HG03095 (cell line): ENCODE measurements at regions not wholly inside any gene's neighbourhood (a gene's known extent, or its start where the extent isn't known, plus 50 kb on each side); places are given as distances from the start of the nearest gene placed in this dataset.

Experiments
- ATAC-seq: cut with Tn5 transposase; IDR thresholded peaks from one replicate; pipeline ENCODE4 v1.9.1; 2021; ENCODE audit warnings: moderate library complexity; ENCODE audit not compliant: unreplicated experiment

GRCh38 chr2:134191835-134192234 lies 62.0 kb upstream of the MGAT5 start:
- no peak for ATAC-seq

DNA sequence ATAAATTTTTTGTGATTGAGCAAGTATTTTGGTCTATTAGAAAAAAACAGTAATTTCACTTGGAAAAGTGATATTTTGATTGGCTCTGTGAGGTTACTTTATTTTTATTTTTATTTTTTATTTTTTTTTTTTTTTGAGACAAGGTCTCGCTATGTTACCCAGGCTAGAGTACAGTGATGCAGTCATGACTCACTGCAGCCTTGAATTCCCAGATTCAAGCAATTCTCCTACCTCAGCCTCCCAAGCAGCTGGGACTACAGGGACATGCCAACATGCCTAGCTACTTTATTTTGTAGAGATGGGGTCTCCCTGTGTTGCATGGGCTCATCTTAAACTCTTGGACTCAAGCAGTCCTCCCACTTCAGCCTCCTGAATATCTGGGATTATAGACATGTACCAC lies 60.9 kb upstream of the MGAT5 start:
- no peak for ATAC-seq

GRCh38 chr2:134194519-134194918 lies 59.4 kb upstream of the MGAT5 start:
- ATAC-seq: no peak

DNA sequence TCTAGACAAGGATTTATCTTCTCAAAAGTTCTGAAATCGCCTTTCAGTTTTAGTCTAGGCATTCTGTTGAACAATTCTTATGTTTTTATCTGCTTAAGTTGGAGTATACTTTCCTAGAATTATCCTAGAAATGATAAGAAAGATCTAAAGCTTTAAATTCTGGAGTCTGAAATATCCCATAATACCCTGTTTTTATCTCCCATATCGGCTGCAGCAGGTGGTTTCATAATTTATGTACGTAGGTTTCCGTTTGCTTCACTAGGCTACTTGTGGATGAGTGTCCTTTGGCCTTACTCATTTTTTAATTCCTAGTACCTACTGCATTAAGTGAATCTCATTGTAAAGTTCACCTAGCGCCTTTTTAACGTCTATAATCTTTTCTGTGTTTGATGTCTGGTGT lies 58.5 kb upstream of the MGAT5 start:
- no peak for ATAC-seq

GRCh38 chr2:134197445-134197844 lies 56.4 kb upstream of the MGAT5 start:
- no peak for ATAC-seq

DNA sequence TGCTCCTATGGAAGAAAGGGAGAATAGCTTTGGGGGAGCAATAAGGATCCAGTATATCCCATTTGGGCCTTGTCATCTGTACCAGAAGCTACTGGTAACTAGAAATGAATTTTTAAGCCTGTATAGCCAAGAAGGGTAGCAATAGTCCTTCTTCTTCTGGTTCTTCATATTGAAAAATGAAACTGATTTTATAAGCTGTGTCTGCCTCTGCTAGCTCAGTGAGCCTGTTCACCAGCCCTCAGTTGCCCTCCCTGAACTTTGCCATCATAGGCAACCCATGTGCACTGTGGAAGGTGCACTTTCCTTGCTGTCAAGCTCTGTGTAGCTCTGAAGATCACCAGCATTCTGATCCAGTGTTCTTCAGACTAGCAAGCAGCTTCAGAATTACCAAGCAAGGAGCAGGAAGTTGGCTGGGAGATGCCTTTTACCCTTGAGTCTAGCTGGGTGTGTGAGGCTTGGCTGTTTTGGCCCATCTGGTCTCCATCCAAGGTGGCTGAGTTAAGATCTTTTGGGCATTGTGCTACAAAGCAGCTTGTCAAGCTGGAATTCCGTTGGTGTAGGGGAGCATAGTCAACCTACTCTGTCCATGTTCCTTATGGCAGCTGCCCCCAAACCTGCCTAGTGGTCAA lies 55.8 kb upstream of the MGAT5 start:
- ATAC-seq: no peak

DNA sequence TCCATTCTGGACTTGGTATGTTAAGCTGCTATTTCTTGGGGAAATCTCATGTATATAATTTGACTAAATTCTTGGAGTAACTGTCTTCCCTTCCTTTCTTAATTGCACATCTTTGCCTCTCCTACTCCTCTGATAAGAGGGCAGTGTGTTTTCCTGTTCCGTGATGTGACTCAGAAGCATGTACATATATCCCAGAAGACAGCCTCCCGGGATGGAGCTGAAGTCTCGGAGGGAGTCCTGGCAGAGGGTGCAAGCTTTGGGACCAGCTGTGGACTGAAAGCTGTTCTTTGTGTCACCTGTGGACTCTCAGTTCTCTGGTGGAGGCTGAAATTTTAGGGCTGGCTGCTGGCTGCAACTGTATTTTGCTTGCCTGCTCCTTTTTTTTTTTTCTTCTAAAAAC lies 54.7 kb upstream of the MGAT5 start:
- no peak for ATAC-seq

DNA sequence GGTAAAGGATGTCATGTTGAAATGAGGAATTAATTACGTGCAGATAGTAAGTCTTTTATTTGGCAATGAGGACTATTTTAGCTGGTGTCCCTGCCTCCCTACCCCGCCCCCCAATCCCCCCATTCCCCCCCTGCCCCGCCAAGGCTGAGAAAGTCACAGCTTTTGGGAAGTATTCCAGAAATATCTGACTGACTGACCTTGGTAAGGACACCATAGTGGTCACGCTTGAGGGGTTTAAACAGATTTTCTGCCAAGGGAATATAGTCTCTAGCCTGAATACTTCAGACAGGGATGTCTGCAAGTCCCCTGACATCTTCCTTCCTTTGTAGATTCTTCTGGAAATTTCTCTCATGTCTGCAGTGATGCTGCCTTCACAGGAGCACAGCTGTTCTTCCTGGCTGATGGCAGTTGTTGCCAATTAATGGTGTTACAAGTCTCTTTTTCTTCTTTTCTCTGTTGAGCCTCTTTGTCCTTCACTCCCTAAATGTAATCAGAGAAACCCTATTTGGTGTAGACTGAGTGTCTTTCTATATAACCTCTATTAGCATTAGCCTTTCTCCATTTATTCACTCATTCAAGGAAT lies 53.7 kb upstream of the MGAT5 start:
- no peak for ATAC-seq

GRCh38 chr2:134201533-134201932 lies 52.3 kb upstream of the MGAT5 start:
- ATAC-seq: no peak

DNA sequence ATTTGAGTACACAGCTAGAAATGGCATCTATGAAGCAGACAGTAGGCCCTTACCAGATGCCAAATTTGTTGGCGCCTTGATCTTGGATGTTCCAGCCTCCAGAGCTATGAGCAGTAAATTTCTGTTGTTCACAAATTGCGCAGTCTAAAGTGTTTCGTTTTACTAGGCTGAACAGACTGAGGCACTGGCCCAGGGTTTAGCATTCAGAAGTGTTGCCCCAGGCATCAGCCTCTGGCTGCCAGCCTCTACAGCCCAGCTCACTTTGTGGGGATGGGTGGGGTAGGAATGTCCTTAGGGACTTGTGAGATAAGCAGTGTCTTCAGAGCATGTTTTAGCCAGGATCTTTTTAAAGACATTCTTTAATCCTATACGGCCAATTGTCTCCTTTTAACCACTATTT lies 51.5 kb upstream of the MGAT5 start:
- no peak for ATAC-seq

- ATAC-seq: no peak
Observed at GRCh38 chr2:134203175-134203574, 50.7 kb upstream of the MGAT5 start.
